ENCODE measurements at regions not wholly inside any gene's neighbourhood (a gene's known extent, or its start where the extent isn't known, plus 50 kb on each side); places are given as distances from the start of the nearest gene placed in this dataset.

DNA sequence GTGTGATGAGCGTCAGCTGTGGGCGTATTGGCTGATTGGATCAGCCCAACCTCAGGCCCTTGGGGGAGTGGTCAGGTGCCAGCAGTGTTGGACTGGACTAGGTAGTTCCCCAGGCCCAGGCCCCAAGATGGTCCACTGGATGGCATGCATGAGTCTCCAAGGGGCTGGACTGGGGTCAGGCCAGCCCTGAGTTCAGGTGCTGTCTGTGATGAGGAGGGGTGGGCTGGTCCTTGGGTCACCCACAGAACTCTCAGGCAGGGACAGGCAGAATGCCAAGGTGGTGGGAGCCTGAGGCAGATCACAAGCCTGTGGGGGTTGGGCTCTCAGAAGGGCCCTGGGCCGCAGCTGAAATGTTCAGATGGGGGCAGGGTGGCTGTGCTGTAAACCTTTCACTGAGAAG is 59.5 kb upstream of the THUMPD2 start (continued):
- no peak for TF ChIP-seq TCF12 (IDR thresholded peaks at IDR 0.05; ENCODE audit: low read depth, low read length)
- no peak for TF ChIP-seq BCL11A (IDR thresholded peaks at IDR 0.05; ENCODE audit: low read depth in 2 of 2, low read length in 2 of 2)
- TF ChIP-seq NRF1 (IDR thresholded peaks at IDR 0.05; ENCODE audit: low read depth, low read length), result no peak

Data from H1 (cell line).